Osteocyte (in vitro differentiated cells): ENCODE measurements at regions not wholly inside any gene's neighbourhood (a gene's known extent, or its start where the extent isn't known, plus 50 kb on each side); places are given as distances from the start of the nearest gene placed in this dataset.

Experiments
- DNase-seq: peaks from one replicate; pipeline ENCODE4 v3.0.0; 2021; ENCODE audit warnings: mixed read lengths; ENCODE audit not compliant: unreplicated experiment; ENCODE audit errors: extremely low spot score
- H3K27ac Mint-ChIP-seq: one replicate; pipeline ENCODE4 v1.8.0; 2021; ENCODE audit warnings: mild to moderate bottlenecking, mixed read lengths; ENCODE audit not compliant: unreplicated experiment
- H3K27me3 Mint-ChIP-seq: one replicate; pipeline ENCODE4 v1.8.0; 2021; ENCODE audit warnings: mixed read lengths; ENCODE audit not compliant: unreplicated experiment
- H3K36me3 Mint-ChIP-seq: one replicate; pipeline ENCODE4 v1.8.0; 2021; ENCODE audit warnings: mixed read lengths; ENCODE audit not compliant: unreplicated experiment
- H3K4me1 Mint-ChIP-seq: one replicate; pipeline ENCODE4 v1.8.0; 2021; ENCODE audit warnings: mixed read lengths; ENCODE audit not compliant: unreplicated experiment
- H3K4me3 Mint-ChIP-seq: one replicate; pipeline ENCODE4 v1.8.0; 2021; ENCODE audit warnings: mild to moderate bottlenecking, moderate library complexity, mixed read lengths; ENCODE audit not compliant: unreplicated experiment
- H3K9me3 Mint-ChIP-seq: one replicate; pipeline ENCODE4 v1.8.0; 2021; ENCODE audit warnings: mixed read lengths; ENCODE audit not compliant: unreplicated experiment
- CTCF ChIP-seq: fragments of 200-600 bp; sonication (generic); IDR thresholded peaks from 2 replicates; pipeline ENCODE4 v1.5.0; 2021; ENCODE audit warnings: antibody characterized with exemption, mild to moderate bottlenecking, moderate library complexity

GRCh38 chr3:168589376-168589775, 493.7 kb upstream of the GOLIM4 start:
- Mint-ChIP-seq H3K4me3 (no peak overlapping the region), H3K36me3 (no peaks in the 10 kb centered on the region), H3K9me3 (peaks cover 14% of the 10 kb centered on the region), H3K27ac (no peak overlapping the region), H3K27me3 (no peaks in the 10 kb centered on the region), H3K4me1 (peaks cover 18% of the 10 kb centered on the region)
- TF ChIP-seq CTCF = no peak
- DNase-seq = no peak

- Mint-ChIP-seq H3K4me1 (peaks cover 24% of the 10 kb centered on the region), H3K27ac (no peak overlapping the region), H3K9me3 (peaks cover 14% of the 10 kb centered on the region), H3K36me3 (no peaks in the 10 kb centered on the region), H3K27me3 (no peaks in the 10 kb centered on the region), H3K4me3 (no peak overlapping the region)
- DNase-seq = no peak
- no peak for TF ChIP-seq CTCF
Observed at GRCh38 chr3:168585544-168585943, 489.8 kb upstream of the GOLIM4 start.

- H3K27ac Mint-ChIP-seq = no peak overlapping the region
Observed at GRCh38 chr3:168583977-168584376, 488.3 kb upstream of the GOLIM4 start.

GRCh38 chr3:168582503-168582902, 486.8 kb upstream of the GOLIM4 start:
- Mint-ChIP-seq H3K4me1 (peaks cover 24% of the 10 kb centered on the region), H3K27ac (no peak overlapping the region), H3K27me3 (no peaks in the 10 kb centered on the region), H3K9me3 (peaks cover 11% of the 10 kb centered on the region), H3K36me3 (no peaks in the 10 kb centered on the region), H3K4me3 (no peak overlapping the region)
- no peak for TF ChIP-seq CTCF
- no peak for DNase-seq

More at GRCh38 chr3:168583977-168584376, 488.3 kb upstream of the GOLIM4 start:
- TF ChIP-seq CTCF = no peak
- H3K4me1 Mint-ChIP-seq = peaks cover 24% of the 10 kb centered on the region
- H3K36me3 Mint-ChIP-seq = no peaks in the 10 kb centered on the region
- no peak overlapping the region for H3K4me3 Mint-ChIP-seq
- H3K9me3 Mint-ChIP-seq = peaks cover 14% of the 10 kb centered on the region
- no peaks in the 10 kb centered on the region for H3K27me3 Mint-ChIP-seq
- DNase-seq = no peak

- Mint-ChIP-seq H3K4me3 (no peak overlapping the region), H3K27ac (peak overlapping the region; percentile 38)
Observed at GRCh38 chr3:168581771-168582225, 486.1 kb upstream of the GOLIM4 start.

More at GRCh38 chr3:168581771-168582225, 486.1 kb upstream of the GOLIM4 start:
- DNase-seq = no peak
- Mint-ChIP-seq H3K27me3 (no peaks in the 10 kb centered on the region), H3K4me1 (peaks cover 24% of the 10 kb centered on the region), H3K9me3 (peaks cover 5% of the 10 kb centered on the region), H3K36me3 (no peaks in the 10 kb centered on the region)
- TF ChIP-seq CTCF = no peak
